ENCODE measurements at regions not wholly inside any gene's neighbourhood (a gene's known extent, or its start where the extent isn't known, plus 50 kb on each side); places are given as distances from the start of the nearest gene placed in this dataset.

DNA sequence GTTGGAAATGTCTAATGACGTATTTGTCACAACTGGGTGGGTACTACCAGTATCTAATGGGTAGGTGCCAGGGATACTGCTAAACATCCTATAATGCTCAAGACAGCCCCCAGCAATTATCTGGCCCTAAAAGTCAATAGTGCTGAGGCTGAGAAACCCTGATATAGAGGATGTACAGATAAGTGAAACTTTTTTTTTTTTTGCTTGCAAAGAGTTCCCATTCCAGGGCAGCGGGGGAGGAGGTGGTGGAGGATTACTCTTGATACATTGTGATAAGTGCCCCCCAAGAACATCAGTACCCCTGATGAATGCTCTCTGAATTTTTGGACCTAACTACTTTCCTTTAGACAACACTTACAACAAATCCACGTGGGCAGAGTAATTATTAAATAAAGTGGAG is 329.7 kb upstream of the SPRED2 start:
- no peak for TF ChIP-seq MAZ (IDR thresholded peaks at IDR 0.05; ENCODE audit: borderline replicate concordance, low read depth, low read length)
- TF ChIP-seq, protein P1, sequence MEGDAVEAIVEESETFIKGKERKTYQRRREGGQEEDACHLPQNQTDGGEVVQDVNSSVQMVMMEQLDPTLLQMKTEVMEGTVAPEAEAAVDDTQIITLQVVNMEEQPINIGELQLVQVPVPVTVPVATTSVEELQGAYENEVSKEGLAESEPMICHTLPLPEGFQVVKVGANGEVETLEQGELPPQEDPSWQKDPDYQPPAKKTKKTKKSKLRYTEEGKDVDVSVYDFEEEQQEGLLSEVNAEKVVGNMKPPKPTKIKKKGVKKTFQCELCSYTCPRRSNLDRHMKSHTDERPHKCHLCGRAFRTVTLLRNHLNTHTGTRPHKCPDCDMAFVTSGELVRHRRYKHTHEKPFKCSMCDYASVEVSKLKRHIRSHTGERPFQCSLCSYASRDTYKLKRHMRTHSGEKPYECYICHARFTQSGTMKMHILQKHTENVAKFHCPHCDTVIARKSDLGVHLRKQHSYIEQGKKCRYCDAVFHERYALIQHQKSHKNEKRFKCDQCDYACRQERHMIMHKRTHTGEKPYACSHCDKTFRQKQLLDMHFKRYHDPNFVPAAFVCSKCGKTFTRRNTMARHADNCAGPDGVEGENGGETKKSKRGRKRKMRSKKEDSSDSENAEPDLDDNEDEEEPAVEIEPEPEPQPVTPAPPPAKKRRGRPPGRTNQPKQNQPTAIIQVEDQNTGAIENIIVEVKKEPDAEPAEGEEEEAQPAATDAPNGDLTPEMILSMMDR (conservative IDR thresholded peaks at IDR 0.05; ENCODE audit: low read depth, low read length): no peak
- TF ChIP-seq CEBPB (IDR thresholded peaks at IDR 0.05; ENCODE audit: low read depth, low read length): no peak
- no peak for TF ChIP-seq CHD1 (IDR thresholded peaks at IDR 0.05; ENCODE audit: low read depth, low read length)
- TF ChIP-seq SMC3 (IDR thresholded peaks at IDR 0.05; ENCODE audit: low read depth, low read length): no peak
- no peak for TF ChIP-seq RFX5 (IDR thresholded peaks at IDR 0.05; ENCODE audit: low read depth, low read length)
- no peak for TF ChIP-seq POLR2A (IDR thresholded peaks at IDR 0.05; ENCODE audit: low read depth, low read length)

Measured in IMR-90 (cell line).